ENCODE measurements at regions not wholly inside any gene's neighbourhood (a gene's known extent, or its start where the extent isn't known, plus 50 kb on each side); places are given as distances from the start of the nearest gene placed in this dataset.

DNA sequence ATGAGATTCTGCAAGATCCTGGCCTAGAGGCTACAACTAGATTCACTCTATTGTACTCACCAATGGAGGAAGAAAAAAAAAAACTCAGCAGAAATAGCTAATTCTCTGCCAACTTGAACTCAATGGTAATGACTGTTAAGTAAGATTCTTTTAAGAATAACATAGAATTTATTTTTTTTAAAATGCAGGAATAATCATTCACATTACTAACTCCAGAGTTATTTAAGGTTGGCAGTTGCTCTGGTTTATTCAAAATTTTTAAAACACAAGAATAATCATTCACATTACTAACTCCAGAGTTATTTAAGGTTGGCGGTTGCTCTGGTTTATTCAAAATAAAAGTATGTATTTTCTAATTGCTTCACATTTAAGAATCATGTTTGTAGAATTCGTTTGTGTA, 1071.9 kb downstream of the IGSF11 start:
- Histone ChIP-seq H3K56ac (ENCODE audit: low read length) (no peak overlapping the region), H3K79me1 (ENCODE audit: low read length) (no peaks in the 10 kb centered on the region), H4K5ac (ENCODE audit: low read length) (no peak overlapping the region), H2BK120ac (ENCODE audit: low read depth, low read length) (no peak overlapping the region), H3K36me3 (ENCODE audit: control insufficient read depth, insufficient read depth, low read length) (no peaks in the 10 kb centered on the region), H3K27ac (ENCODE audit: low read depth, low read length) (no peak overlapping the region), H3K23ac (ENCODE audit: low read length) (no peak overlapping the region), H3K4ac (ENCODE audit: low read depth, low read length) (no peak overlapping the region), H2BK15ac (replicated peaks; ENCODE audit: low read depth) (no peak overlapping the region), H3K4me3 (ENCODE audit: low read length) (no peak overlapping the region), H2AK5ac (ENCODE audit: low read length) (no peak overlapping the region), H3K4me1 (ENCODE audit: control insufficient read depth, low read depth, low read length) (no peaks in the 10 kb centered on the region), H2BK5ac (ENCODE audit: low read length) (no peak overlapping the region), H3K9ac (ENCODE audit: low read length) (no peak overlapping the region), H4K8ac (ENCODE audit: low read depth, low read length) (no peak overlapping the region), H3K27me3 (ENCODE audit: insufficient read depth, low read length, poor library complexity) (no peaks in the 10 kb centered on the region), H3K18ac (ENCODE audit: low read length) (no peak overlapping the region), H3K4me2 (ENCODE audit: low read length) (no peak overlapping the region), H3K79me2 (ENCODE audit: control insufficient read depth, insufficient read depth, low read length) (no peaks in the 10 kb centered on the region)
- no CpG with 5 or more reads among the region's 2 CpGs for WGBS (ENCODE audit: extremely low coverage, insufficient coverage, low lambda C conversion rate)
- DNase-seq, result no peak

DNA sequence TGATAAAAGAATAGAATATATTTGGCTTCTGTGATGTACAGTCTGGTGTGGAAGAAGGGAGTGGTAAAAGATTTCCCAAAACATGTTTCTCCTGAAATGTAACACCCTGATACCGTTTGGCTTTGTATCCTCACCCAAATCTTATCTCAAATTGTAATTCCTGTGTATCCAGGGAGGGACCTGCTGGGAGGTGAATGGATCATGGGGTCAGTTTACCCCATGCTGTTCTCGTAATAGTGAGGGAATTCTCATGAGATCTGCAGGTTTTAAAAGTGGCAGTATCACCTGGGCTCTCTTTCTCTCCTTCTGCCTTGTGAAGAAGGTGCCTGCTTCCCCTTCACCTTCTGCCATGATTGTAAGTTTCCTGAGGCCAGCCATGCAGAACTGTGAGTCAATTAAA, 1070.8 kb downstream of the IGSF11 start:
- WGBS (ENCODE audit: extremely low coverage, insufficient coverage, low lambda C conversion rate), result no CpG with 5 or more reads among the region's 2 CpGs

GRCh38 chr3:117964814-117965213, 1069.8 kb downstream of the IGSF11 start:
- no peak overlapping the region for H2BK120ac ChIP-seq (ENCODE audit: low read depth, low read length)
- no peak overlapping the region for H3K27ac ChIP-seq (ENCODE audit: low read depth, low read length)
- no peak overlapping the region for H3K4ac ChIP-seq (ENCODE audit: low read depth, low read length)
- H2BK5ac ChIP-seq (ENCODE audit: low read length), result no peak overlapping the region
- WGBS (ENCODE audit: extremely low coverage, insufficient coverage, low lambda C conversion rate), result no CpG with 5 or more reads among the region's 4 CpGs
- H4K5ac ChIP-seq (ENCODE audit: low read length), result no peak overlapping the region
- no peak overlapping the region for H2BK15ac ChIP-seq (replicated peaks; ENCODE audit: low read depth)
- no peaks in the 10 kb centered on the region for H3K79me1 ChIP-seq (ENCODE audit: low read length)
- no peak overlapping the region for H3K18ac ChIP-seq (ENCODE audit: low read length)
- H2AK5ac ChIP-seq (ENCODE audit: low read length), result no peak overlapping the region
- no peaks in the 10 kb centered on the region for H3K4me1 ChIP-seq (ENCODE audit: control insufficient read depth, low read depth, low read length)
- no peaks in the 10 kb centered on the region for H3K27me3 ChIP-seq (ENCODE audit: insufficient read depth, low read length, poor library complexity)
- no peak overlapping the region for H3K23ac ChIP-seq (ENCODE audit: low read length)
- no peak overlapping the region for H3K56ac ChIP-seq (ENCODE audit: low read length)
- no peaks in the 10 kb centered on the region for H3K79me2 ChIP-seq (ENCODE audit: control insufficient read depth, insufficient read depth, low read length)
- DNase-seq, result no peak
- no peak overlapping the region for H4K8ac ChIP-seq (ENCODE audit: low read depth, low read length)
- no peak overlapping the region for H3K4me3 ChIP-seq (ENCODE audit: low read length)
- no peaks in the 10 kb centered on the region for H3K36me3 ChIP-seq (ENCODE audit: control insufficient read depth, insufficient read depth, low read length)
- H3K9ac ChIP-seq (ENCODE audit: low read length), result no peak overlapping the region
- no peak overlapping the region for H3K4me2 ChIP-seq (ENCODE audit: low read length)

More for the DNA sequence above, 1070.8 kb downstream of the IGSF11 start:
- Histone ChIP-seq H3K4me1 (ENCODE audit: control insufficient read depth, low read depth, low read length) (no peaks in the 10 kb centered on the region), H3K36me3 (ENCODE audit: control insufficient read depth, insufficient read depth, low read length) (no peaks in the 10 kb centered on the region), H3K23ac (ENCODE audit: low read length) (no peak overlapping the region), H3K9ac (ENCODE audit: low read length) (no peak overlapping the region), H2BK15ac (replicated peaks; ENCODE audit: low read depth) (no peak overlapping the region), H3K79me1 (ENCODE audit: low read length) (no peaks in the 10 kb centered on the region), H4K5ac (ENCODE audit: low read length) (no peak overlapping the region), H3K56ac (ENCODE audit: low read length) (no peak overlapping the region), H3K4me2 (ENCODE audit: low read length) (no peak overlapping the region), H3K27ac (ENCODE audit: low read depth, low read length) (no peak overlapping the region), H3K4me3 (ENCODE audit: low read length) (no peak overlapping the region), H3K27me3 (ENCODE audit: insufficient read depth, low read length, poor library complexity) (no peaks in the 10 kb centered on the region), H2BK5ac (ENCODE audit: low read length) (no peak overlapping the region), H3K79me2 (ENCODE audit: control insufficient read depth, insufficient read depth, low read length) (no peaks in the 10 kb centered on the region), H3K4ac (ENCODE audit: low read depth, low read length) (no peak overlapping the region), H2BK120ac (ENCODE audit: low read depth, low read length) (no peak overlapping the region), H4K8ac (ENCODE audit: low read depth, low read length) (no peak overlapping the region), H2AK5ac (ENCODE audit: low read length) (no peak overlapping the region), H3K18ac (ENCODE audit: low read length) (no peak overlapping the region)
- peak; percentile 59 for DNase-seq

DNA sequence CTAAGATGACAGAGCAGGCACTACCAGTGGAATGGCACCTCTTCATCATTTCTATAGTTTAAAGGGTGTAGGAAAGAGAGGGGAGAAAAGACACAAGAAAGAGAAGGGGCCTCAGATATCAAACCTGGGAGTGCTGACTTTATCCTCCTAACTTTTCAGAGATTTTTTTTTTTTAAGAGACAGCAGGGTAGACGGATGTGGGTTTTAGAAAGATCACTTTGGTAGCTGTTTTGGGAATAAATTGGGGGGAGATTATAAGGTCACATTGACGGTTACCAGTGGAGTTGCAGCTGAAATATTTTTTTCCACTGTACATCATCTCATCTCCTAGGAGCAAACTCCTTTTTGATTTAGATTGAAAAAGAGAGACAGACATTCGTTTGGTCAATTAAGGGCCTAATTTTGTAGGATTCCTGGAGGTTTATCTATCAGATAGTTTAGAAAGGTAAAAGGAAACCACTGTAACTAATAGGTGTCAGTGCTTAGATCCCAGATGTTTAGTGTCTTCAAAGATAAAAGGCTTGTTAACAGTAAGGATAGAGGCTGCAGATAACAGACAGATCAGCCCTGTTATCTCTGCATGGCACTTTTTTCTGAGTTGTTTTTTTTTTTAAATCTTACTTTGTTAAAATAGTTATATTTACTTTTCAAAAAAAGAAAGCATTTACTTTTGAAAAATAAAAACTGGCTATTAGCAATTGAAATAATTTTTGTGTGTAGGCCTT, 1057.0 kb downstream of the IGSF11 start:
- H3K27ac ChIP-seq (ENCODE audit: low read depth, low read length), result no peak overlapping the region
- no peak overlapping the region for H4K8ac ChIP-seq (ENCODE audit: low read depth, low read length)
- no peak overlapping the region for H2AK5ac ChIP-seq (ENCODE audit: low read length)
- peaks cover 2% of the 10 kb centered on the region for H3K4me1 ChIP-seq (ENCODE audit: control insufficient read depth, low read depth, low read length)
- H3K9ac ChIP-seq (ENCODE audit: low read length), result no peak overlapping the region
- H3K79me2 ChIP-seq (ENCODE audit: control insufficient read depth, insufficient read depth, low read length), result no peaks in the 10 kb centered on the region
- WGBS (ENCODE audit: extremely low coverage, insufficient coverage, low lambda C conversion rate), result no CpG with 5 or more reads among the region's 3 CpGs
- H3K36me3 ChIP-seq (ENCODE audit: control insufficient read depth, insufficient read depth, low read length), result no peaks in the 10 kb centered on the region
- H3K4ac ChIP-seq (ENCODE audit: low read depth, low read length), result no peak overlapping the region
- peak overlapping the region; percentile 39 for H3K18ac ChIP-seq (ENCODE audit: low read length)
- H3K4me2 ChIP-seq (ENCODE audit: low read length), result no peak overlapping the region
- H3K23ac ChIP-seq (ENCODE audit: low read length), result no peak overlapping the region
- H2BK5ac ChIP-seq (ENCODE audit: low read length), result no peak overlapping the region
- H3K27me3 ChIP-seq (ENCODE audit: insufficient read depth, low read length, poor library complexity), result no peaks in the 10 kb centered on the region
- peak; percentile 78 for DNase-seq
- peak overlapping the region; percentile 88 for H2BK120ac ChIP-seq (ENCODE audit: low read depth, low read length)
- H2BK15ac ChIP-seq (replicated peaks; ENCODE audit: low read depth), result no peak overlapping the region
- no peak overlapping the region for H3K4me3 ChIP-seq (ENCODE audit: low read length)
- H4K5ac ChIP-seq (ENCODE audit: low read length), result no peak overlapping the region
- H3K79me1 ChIP-seq (ENCODE audit: low read length), result no peaks in the 10 kb centered on the region
- no peak overlapping the region for H3K56ac ChIP-seq (ENCODE audit: low read length)

GRCh38 chr3:117979466-117979865, 1055.2 kb downstream of the IGSF11 start:
- Histone ChIP-seq H4K8ac (ENCODE audit: low read depth, low read length) (no peak overlapping the region), H3K79me1 (ENCODE audit: low read length) (no peaks in the 10 kb centered on the region), H3K4me1 (ENCODE audit: control insufficient read depth, low read depth, low read length) (peaks cover 2% of the 10 kb centered on the region), H3K4me2 (ENCODE audit: low read length) (no peak overlapping the region), H3K27me3 (ENCODE audit: insufficient read depth, low read length, poor library complexity) (no peaks in the 10 kb centered on the region), H3K56ac (ENCODE audit: low read length) (no peak overlapping the region), H3K79me2 (ENCODE audit: control insufficient read depth, insufficient read depth, low read length) (no peaks in the 10 kb centered on the region), H3K18ac (ENCODE audit: low read length) (no peak overlapping the region), H3K36me3 (ENCODE audit: control insufficient read depth, insufficient read depth, low read length) (no peaks in the 10 kb centered on the region), H3K27ac (ENCODE audit: low read depth, low read length) (no peak overlapping the region), H2BK5ac (ENCODE audit: low read length) (no peak overlapping the region), H2BK15ac (replicated peaks; ENCODE audit: low read depth) (no peak overlapping the region), H4K5ac (ENCODE audit: low read length) (no peak overlapping the region), H3K4ac (ENCODE audit: low read depth, low read length) (no peak overlapping the region), H2BK120ac (ENCODE audit: low read depth, low read length) (no peak overlapping the region), H2AK5ac (ENCODE audit: low read length) (no peak overlapping the region), H3K9ac (ENCODE audit: low read length) (no peak overlapping the region), H3K23ac (ENCODE audit: low read length) (no peak overlapping the region), H3K4me3 (ENCODE audit: low read length) (no peak overlapping the region)
- WGBS (ENCODE audit: extremely low coverage, insufficient coverage, low lambda C conversion rate), result no CpG with 5 or more reads among the region's 4 CpGs
- DNase-seq, result no peak

- no peak overlapping the region for H3K18ac ChIP-seq (ENCODE audit: low read length)
- H2AK5ac ChIP-seq (ENCODE audit: low read length), result no peak overlapping the region
- no peak overlapping the region for H3K4me3 ChIP-seq (ENCODE audit: low read length)
- H3K27me3 ChIP-seq (ENCODE audit: insufficient read depth, low read length, poor library complexity), result no peaks in the 10 kb centered on the region
- H3K4me1 ChIP-seq (ENCODE audit: control insufficient read depth, low read depth, low read length), result no peaks in the 10 kb centered on the region
- H4K5ac ChIP-seq (ENCODE audit: low read length), result no peak overlapping the region
- no peak overlapping the region for H2BK120ac ChIP-seq (ENCODE audit: low read depth, low read length)
- no CpG with 5 or more reads among the region's 4 CpGs for WGBS (ENCODE audit: extremely low coverage, insufficient coverage, low lambda C conversion rate)
- H3K56ac ChIP-seq (ENCODE audit: low read length), result no peak overlapping the region
- no peak overlapping the region for H3K4ac ChIP-seq (ENCODE audit: low read depth, low read length)
- no peak overlapping the region for H3K4me2 ChIP-seq (ENCODE audit: low read length)
- H3K36me3 ChIP-seq (ENCODE audit: control insufficient read depth, insufficient read depth, low read length), result no peaks in the 10 kb centered on the region
- DNase-seq, result no peak
- no peak overlapping the region for H3K9ac ChIP-seq (ENCODE audit: low read length)
- H3K27ac ChIP-seq (ENCODE audit: low read depth, low read length), result no peak overlapping the region
- H3K79me2 ChIP-seq (ENCODE audit: control insufficient read depth, insufficient read depth, low read length), result no peaks in the 10 kb centered on the region
- H4K8ac ChIP-seq (ENCODE audit: low read depth, low read length), result no peak overlapping the region
- H3K79me1 ChIP-seq (ENCODE audit: low read length), result no peaks in the 10 kb centered on the region
- H2BK15ac ChIP-seq (replicated peaks; ENCODE audit: low read depth), result no peak overlapping the region
- H3K23ac ChIP-seq (ENCODE audit: low read length), result no peak overlapping the region
- H2BK5ac ChIP-seq (ENCODE audit: low read length), result no peak overlapping the region
These were observed 1047.4 kb downstream of the IGSF11 start for GRCh38 chr3:117987256-117987655.

Data from mesendoderm (in vitro differentiated cells).